ENCODE measurements at regions not wholly inside any gene's neighbourhood (a gene's known extent, or its start where the extent isn't known, plus 50 kb on each side); places are given as distances from the start of the nearest gene placed in this dataset.

- peak; percentile 23 for ATAC-seq
- TF ChIP-seq POU6F1 (CRISPR knock-in tag; IDR thresholded peaks at IDR 0.05; ENCODE audit: borderline replicate concordance, low read depth): no peak
- no peak for TF ChIP-seq GLIS3 (CRISPR knock-in tag; IDR thresholded peaks at IDR 0.05)
- no peak for TF ChIP-seq PATZ1 (CRISPR knock-in tag; IDR thresholded peaks at IDR 0.05; ENCODE audit: borderline replicate concordance)
- no peak for TF ChIP-seq OSR1 (CRISPR knock-in tag; IDR thresholded peaks at IDR 0.05)
- no peak for TF ChIP-seq ZNF565 (CRISPR knock-in tag; conservative IDR thresholded peaks at IDR 0.05; ENCODE audit: low read depth)
- TF ChIP-seq TCF4 (CRISPR knock-in tag; IDR thresholded peaks at IDR 0.05; ENCODE audit: borderline replicate concordance): no peak
- no peak for TF ChIP-seq CSRNP3 (CRISPR knock-in tag; IDR thresholded peaks at IDR 0.05)
- no peak for TF ChIP-seq ZNF70 (CRISPR knock-in tag; IDR thresholded peaks at IDR 0.05)
- no peak for TF ChIP-seq TOX (CRISPR knock-in tag; IDR thresholded peaks at IDR 0.05; ENCODE audit: borderline replicate concordance)
- no peak for TF ChIP-seq ZFP30 (CRISPR knock-in tag; IDR thresholded peaks at IDR 0.05)
- no peak for TF ChIP-seq CREB5 (CRISPR knock-in tag; IDR thresholded peaks at IDR 0.05; ENCODE audit: low read depth)
Observed at GRCh38 chr17:64781014-64781756, 119.1 kb upstream of the SMURF2 start.

GRCh38 chr17:64780096-64781013 is 118.2 kb upstream of the SMURF2 start:
- ATAC-seq: no peak
- TF ChIP-seq RARB (CRISPR knock-in tag; IDR thresholded peaks at IDR 0.05) (no peak), PPARA (CRISPR knock-in tag; IDR thresholded peaks at IDR 0.05; ENCODE audit: borderline replicate concordance) (no peak), ZNF8 (CRISPR knock-in tag; IDR thresholded peaks at IDR 0.05) (no peak), CSDC2 (CRISPR knock-in tag; IDR thresholded peaks at IDR 0.05) (no peak), ESRRG (CRISPR knock-in tag; IDR thresholded peaks at IDR 0.05) (no peak), ZNF565 (CRISPR knock-in tag; conservative IDR thresholded peaks at IDR 0.05; ENCODE audit: low read depth) (no peak), ISL1 (CRISPR knock-in tag; IDR thresholded peaks at IDR 0.05) (no peak), BACH2 (CRISPR knock-in tag; IDR thresholded peaks at IDR 0.05; ENCODE audit: borderline replicate concordance) (no peak), CSRNP3 (CRISPR knock-in tag; IDR thresholded peaks at IDR 0.05) (no peak), TSHZ2 (CRISPR knock-in tag; IDR thresholded peaks at IDR 0.05) (no peak), PATZ1 (CRISPR knock-in tag; IDR thresholded peaks at IDR 0.05; ENCODE audit: borderline replicate concordance) (no peak)

All from SK-N-SH treated with all-trans-retinoic acid at 6 μM for 48 hours (cell line).